Testis (tissue), 2 donors: ENCODE measurements at regions not wholly inside any gene's neighbourhood (a gene's known extent, or its start where the extent isn't known, plus 50 kb on each side); places are given as distances from the start of the nearest gene placed in this dataset.

Experiments used
- POLR2A ChIP-seq: fragments of 450-650 bp; IDR thresholded peaks from one replicate; pipeline ENCODE4 v1.6.1; 2017; ENCODE audit warnings: antibody characterized with exemption, mild to moderate bottlenecking, moderate library complexity
- TF ChIP-seq, protein P1 (sequence below), 3 experiments: fragments of 450-650 bp in 2 of 3; fragments of 200-600 bp in 1 of 3; sonication (generic) in 1 of 3; IDR thresholded peaks; one replicate each; pipeline ENCODE4 v1.5.1; 2016 to 2019; ENCODE audit warnings: antibody characterized with exemption in 3 of 3, mild to moderate bottlenecking in 2 of 3, moderate library complexity in 1 of 3

DNA sequence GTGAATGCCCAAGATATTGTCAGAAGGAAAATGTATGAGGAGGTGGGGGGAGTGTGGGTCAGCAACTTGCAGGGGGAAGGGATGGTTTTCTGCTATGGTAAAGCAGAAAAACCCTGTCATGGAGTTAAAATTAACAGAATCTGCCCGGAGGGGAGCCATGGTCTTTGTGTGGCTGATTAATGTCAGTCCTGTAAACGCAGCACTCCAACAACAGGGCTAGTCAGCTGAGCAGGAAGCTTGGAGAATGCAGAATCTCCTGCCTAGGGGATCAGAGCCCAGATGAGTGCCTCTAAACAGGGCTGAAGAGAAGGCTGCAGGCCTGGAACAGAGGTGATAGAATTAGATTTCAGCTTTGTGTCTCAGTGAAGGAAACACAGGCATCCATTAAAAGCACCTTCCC lies 140.9 kb upstream of the MTNR1B start:
- TF ChIP-seq, protein P1, sequence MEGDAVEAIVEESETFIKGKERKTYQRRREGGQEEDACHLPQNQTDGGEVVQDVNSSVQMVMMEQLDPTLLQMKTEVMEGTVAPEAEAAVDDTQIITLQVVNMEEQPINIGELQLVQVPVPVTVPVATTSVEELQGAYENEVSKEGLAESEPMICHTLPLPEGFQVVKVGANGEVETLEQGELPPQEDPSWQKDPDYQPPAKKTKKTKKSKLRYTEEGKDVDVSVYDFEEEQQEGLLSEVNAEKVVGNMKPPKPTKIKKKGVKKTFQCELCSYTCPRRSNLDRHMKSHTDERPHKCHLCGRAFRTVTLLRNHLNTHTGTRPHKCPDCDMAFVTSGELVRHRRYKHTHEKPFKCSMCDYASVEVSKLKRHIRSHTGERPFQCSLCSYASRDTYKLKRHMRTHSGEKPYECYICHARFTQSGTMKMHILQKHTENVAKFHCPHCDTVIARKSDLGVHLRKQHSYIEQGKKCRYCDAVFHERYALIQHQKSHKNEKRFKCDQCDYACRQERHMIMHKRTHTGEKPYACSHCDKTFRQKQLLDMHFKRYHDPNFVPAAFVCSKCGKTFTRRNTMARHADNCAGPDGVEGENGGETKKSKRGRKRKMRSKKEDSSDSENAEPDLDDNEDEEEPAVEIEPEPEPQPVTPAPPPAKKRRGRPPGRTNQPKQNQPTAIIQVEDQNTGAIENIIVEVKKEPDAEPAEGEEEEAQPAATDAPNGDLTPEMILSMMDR (IDR thresholded peaks at IDR 0.05): no peak
- TF ChIP-seq POLR2A: no peak
